GM03348 (cell line): ENCODE measurements at regions not wholly inside any gene's neighbourhood (a gene's known extent, or its start where the extent isn't known, plus 50 kb on each side); places are given as distances from the start of the nearest gene placed in this dataset.
"Not testable (repeated sequence)": the region's sequence is repeated elsewhere in the genome, so short reads cannot be mapped to it uniquely, and the experiment has no call there.

Experiments used
- DNase-seq: peaks from one replicate; pipeline ENCODE4 v3.0.0; 2012; ENCODE audit warnings: low spot score

DNA sequence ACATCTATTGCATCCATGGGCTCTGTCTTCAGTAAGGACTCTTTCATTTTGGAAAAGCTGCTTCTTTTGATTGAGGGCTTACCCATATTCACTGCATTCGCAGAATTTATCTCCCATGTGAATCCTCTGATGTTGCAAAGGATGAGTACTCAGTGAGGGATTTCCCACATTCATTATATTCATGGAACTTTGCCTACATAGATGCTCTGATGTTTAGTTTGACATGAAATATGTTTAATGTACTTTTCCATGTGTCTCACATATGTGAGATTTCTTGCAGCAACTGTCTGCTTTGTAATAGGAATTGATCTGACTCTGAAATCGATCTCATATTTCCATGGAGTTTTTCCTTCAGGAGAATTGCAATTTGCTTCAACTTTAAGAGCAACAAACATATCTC, 1699.6 kb upstream of the FLRT2 start:
- DNase-seq: no peak

DNA sequence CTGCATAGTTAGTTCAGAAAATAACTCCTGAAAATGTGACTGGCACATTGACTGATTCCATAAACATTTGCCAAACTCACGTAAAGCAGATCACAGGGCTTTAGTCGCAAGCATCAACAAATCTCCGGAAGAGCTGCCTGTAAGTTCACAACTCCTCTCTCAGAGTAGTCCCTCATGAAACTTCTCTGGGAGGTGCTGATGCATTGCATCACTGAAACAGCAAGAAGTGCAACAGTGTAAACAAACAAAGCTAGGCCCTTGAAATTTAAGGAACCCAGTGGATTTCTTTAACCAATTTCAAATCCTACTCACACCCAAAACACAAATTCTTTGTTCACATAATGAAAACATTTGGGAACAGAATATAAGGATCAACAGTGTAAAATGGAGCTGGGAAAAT, 1691.7 kb upstream of the FLRT2 start:
- no peak for DNase-seq

DNA sequence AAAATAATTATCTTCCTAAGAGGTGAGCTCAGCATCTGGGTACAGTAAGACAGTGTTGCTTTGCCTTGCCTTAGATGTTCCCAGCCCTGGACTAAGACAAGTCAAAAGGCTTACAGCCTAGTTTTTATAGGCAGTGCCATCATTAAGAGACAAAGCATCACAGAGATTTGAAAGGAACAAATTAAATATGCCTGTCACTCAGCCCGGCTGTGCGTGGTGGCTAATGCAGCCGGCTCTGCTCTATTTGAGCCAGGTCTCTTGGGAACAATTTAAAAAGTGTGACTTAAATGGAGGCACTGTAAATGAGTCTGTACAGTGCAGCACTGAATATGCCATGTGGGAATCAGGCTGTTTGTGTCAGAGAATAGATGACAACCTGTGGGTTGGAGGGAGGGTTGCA, 1687.4 kb upstream of the FLRT2 start:
- no peak for DNase-seq

DNA sequence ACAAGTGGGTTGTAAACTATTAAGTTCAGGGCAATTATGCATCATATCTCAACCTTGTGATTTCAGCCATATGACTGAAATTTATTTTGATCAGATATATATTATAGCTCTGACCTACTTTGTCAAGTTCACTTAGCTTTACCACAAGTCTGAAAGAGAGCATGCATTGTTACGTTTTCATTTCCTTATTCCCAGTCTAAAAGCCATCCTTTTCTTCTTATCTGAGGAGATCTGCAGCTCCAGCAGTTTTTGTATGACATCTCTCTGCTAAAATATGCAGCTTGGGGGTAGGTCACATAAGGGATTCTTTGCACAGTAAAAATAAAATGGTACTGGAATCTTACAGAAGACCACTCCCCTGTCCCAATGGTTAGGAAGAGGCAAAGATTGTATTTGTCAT, 1682.8 kb upstream of the FLRT2 start:
- DNase-seq: no peak

DNA sequence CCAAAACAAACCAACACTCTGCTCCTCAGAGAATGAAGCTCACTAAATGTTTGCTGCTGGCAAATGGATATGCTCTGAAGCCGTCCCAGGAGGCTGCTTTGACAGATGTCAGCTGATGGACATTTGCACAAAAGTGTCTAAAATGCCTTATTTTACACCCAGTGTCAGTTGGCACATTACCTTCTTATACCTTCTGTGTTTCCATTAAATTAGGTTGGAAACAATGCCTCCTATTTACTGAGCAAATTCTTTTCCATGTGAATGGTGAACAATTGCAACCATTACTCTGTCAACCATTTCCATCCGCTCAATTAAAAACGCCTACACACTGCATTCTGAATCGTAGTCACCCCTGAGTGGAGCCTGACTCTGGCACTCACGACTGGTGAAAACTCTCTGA, 1679.9 kb upstream of the FLRT2 start:
- DNase-seq: no peak

DNA sequence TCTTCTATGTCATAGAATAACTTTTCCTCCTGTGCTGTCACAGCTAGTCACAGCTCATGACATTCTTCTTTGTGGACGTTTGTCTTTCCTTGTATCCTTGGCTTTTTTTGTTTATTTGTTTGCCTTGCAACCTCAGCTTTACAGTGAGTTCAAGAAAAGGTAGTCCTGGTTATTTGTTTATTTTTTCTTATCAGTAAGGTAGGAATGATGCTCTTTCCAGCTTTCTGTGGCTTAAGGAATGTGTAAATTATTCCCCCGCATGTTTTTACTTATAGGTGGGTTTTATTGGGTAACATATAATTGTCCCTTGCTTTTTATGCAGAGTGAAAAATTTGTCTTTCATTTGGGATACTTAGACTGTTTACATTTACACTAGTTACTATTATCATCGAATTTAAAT, 1673.6 kb upstream of the FLRT2 start:
- DNase-seq: no peak

DNA sequence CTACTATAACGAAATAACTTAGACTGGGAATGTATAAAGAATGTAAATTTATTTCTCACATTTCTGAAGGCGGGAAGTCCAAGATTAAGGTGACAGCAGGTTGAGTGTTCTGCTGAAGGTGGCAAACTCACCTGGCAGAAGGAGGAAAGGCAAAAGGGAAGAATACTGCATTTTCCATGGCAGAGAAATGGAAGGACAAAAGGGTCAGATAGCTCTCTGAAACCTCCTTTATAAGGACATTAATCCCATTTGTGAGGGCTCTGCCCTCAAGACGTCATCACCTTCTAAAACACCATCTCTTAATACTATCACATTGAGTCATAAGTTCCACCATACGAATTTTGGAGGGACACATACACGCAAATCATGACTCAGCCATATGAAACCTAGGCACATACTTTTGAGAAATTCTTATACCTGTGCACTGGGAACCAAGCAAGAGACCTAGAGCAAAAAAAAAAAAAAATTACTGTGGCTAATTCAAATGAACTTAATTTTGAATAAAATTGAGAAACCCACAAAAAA, 1669.3 kb upstream of the FLRT2 start:
- no peak for DNase-seq

DNA sequence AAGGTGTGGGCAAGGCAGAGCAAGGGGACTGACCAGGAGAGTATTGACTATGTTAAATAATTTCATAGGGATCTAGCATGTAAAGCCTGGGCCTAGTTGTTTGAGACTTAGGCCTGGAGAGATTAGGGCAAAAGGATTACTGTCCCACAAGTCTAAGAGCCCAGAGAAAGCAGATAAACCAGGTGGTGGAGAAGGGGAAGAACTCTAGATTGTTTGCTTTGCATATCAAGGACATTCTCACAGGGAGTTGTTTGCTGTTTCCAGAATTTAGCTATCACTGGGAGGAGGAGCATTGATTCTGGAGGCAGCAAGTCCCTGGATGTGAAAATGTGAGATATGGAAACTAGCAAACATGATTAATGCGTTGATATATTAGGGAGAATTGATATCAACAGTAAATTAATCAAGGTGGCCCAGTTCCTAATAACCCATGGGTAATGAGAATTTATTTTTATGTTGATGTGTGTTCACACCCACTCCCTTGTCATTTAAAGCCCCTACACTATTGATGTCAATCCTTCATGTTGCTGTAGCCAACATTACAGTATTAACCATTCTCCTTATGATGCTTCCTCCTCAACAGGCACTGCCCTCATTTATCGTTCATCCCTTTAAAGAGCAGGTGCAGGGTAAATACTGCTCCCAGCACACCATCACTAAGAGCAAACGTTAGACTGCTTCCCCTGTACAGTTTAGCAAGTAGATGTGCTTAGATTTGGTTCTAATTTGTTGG, 1666.7 kb upstream of the FLRT2 start:
- no peak for DNase-seq

DNA sequence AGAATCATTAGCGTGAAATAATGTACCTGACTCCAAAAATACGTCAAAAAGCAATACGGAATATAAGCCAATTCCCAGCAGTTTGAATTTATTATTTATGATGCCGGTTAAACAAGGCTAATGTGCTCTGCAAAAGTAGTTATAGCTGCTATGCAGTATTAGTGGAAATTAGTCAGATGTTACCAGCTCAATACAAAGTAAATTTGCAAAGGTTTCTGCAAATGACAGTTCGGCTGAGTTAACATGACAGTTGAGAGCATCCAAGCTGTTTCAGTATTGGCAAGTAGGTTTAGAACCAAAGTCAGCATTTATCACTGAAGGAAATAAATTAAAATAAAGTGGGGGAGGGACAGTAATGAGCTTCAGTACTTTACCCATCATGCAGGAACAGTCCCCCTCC, 1665.8 kb upstream of the FLRT2 start:
- DNase-seq: no peak

DNA sequence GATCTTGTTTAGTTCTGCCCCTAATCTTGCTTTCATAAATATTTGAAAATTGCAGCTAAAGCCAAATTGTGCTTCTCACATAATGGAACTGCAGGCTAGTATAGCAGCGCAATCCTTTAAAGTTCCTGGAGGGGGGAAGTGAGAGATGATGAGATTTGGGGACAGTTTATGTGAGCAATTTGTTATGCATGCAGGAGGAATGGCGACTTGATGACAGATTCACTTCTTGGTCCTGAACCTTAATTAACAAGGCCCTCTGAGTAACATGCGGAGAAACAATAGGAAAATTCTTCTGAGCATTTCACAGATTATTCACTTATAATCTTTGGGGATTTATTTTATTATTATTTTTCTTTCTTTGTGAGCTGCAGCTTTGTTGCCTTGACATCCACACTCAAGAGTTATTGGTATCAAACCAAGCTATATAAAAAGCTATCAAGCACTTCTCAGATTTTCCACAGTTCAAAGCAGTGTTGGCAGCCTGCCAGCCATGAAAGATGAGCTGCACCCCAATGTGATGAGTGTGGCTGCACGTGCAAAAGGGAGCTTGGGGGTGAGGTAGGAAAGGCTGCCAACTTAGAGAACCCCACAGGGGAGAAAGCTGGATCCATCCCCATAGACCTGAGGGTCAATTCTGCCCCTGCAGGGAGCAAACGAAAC, 1662.2 kb upstream of the FLRT2 start:
- DNase-seq: no peak

DNA sequence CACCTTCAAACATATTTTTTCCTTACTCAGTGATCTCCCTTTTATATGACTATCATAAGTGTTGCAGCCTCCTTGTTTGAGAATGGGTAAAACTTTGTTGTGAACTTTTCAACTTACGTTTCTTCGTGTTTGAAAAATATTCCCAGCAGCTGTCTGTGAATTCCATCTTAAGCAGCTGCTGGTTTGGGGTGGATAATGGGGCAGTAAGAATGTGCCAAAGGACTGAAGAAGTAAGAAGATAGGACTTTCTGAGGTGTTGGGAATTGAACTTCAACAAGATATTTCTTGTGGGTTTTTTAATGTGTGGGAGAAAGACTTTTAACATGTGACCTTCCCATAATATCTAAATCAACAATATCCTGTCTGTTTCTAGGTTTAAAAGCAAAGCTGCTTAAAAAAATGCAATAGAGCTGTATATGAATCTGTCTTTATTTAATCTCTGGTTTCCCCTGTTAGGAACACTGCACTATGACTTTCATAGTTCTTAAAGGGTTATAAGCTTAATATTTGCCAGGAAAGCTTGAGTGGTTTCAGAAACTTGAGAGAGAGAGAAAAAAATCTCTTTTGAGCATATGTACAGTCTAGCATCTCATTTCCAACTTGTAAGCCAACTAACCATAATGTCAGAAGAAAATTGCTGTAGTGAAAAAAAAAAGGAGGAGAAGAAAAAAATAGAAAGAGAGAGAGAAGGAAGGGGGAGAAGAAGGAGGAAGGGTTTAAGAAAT, 1659.2 kb upstream of the FLRT2 start:
- no peak for DNase-seq

DNA sequence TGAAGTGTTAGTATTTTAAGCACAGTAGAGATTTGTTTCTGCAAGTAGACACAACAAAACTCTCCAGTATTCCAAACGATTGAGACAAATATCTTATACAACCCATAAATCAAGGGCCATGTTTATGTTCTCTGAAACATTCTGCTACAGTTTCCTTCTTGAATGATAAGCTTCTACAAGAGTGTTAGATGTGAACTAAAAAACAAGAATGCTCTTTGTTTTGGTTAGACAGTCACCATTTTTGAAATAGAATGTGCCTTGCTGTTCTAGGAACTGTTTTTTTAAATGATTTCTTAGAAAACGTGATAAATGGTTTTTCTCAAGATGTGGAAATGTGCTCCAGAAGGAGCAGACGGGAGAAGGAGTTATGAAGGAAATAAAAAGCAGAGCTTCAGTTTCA, 1656.3 kb upstream of the FLRT2 start:
- DNase-seq: no peak

DNA sequence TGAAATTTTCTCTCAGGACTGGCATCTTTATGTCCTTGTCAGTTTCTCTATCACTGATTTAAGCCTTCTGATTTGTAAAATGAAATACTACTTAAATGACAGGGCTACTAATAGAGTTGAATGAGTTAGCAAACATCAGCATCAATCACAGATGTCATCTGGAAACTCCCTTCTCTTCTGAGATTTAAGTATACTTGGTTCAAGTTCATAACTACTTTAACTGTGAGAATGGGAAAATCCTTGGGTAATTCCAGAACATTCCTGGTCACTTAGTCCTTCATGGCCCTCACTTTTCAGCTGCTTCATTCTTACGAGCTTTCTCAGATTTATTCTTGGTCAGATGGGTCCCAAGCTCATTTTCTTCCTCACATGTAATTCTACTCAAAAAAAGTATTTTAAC, 1655.3 kb upstream of the FLRT2 start:
- no peak for DNase-seq

DNA sequence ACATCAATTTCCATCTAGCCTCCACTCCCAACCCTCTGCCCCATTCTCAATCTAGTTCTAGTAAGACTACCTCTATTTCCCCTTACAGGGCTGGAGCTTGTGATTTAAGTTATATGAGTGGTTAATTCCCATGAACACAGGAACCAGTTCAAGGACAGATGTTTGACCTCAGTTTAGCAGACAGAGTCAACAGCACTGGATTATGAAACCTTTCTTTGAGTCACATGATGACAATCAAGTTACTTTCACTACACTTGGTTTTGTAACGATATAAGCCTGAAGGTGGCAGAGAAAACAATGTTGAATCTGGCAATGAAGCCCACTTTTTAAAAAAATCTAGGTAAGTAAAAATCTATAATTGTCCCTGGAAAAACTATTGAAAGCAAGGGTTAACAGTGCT, 1646.2 kb upstream of the FLRT2 start:
- DNase-seq: no peak

DNA sequence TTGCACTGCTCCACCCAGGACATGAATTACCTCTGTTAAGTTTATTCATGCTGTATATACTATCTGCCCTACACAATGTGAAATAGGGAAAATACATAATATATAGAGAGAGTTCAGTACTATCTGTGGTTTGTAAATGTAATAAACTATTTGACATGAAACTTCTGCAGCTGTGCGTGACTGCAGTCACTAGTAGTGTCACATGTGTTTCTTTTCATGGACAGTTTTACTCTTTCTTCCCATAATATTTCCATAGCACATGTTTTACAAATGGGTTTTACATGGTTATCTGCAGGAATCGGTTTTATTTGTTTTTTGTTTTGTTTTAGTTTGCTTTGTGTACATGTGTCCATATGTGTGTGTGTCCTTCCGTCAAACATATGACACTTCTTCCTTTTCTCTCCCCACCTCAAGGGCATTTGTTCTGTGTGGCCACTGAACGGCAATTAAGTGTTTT, 1644.1 kb upstream of the FLRT2 start:
- DNase-seq: no peak

DNA sequence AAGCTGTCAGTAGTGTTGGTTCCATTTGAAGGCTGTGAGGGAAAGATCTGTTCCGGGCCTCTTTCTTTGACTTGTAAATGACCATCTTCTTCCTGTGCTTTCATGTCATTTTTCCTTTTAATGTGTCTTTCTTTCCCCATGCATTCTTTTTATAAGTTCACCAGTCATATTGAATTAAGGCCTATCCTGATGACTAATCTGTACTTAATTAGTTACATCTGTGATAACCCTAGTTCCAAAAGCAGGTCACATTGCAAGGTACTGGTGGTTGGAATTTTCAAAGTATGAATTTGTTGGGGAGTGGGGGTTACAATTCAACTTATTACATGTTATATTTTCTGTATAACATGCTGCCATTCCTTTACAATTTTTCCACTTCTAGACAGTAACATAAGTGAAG, 1642.1 kb upstream of the FLRT2 start:
- DNase-seq: no peak

DNA sequence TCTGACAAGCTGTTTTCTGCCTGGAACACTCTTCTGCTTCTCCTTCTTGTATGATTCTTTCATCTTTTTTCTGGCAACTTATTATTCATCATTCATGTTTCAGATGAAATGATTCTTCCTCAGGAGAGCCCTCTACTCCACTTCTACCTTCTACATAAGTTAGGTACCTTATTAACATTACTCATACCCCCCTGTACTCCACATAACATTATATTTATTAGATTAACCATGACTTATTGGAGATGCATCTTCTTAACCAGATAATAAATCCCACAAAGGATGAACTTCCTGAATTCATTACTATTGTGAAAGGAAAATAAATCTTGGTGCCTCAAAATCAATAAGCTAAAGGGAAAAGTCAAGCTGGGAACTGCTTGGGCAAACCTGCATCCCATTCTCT, 1636.5 kb upstream of the FLRT2 start:
- no peak for DNase-seq

DNA sequence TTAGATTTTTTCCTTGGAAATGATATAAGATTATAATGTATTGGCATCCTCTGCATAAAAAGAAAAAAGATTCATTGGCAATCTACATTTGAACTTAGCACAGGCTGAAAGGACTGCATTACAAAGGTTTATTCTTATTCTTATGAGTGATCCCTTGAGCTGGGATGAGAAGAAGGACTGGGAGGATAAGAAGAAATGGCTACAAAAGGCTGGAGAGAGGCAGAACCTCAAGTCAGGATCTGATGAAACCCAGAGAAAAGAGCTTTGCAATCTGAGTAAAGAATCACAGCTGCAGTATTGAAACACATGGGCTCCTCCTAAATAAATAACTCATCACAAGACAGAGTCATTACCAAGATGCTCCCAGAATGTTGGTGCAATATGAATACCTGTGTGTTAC, 1635.4 kb upstream of the FLRT2 start:
- no peak for DNase-seq

DNA sequence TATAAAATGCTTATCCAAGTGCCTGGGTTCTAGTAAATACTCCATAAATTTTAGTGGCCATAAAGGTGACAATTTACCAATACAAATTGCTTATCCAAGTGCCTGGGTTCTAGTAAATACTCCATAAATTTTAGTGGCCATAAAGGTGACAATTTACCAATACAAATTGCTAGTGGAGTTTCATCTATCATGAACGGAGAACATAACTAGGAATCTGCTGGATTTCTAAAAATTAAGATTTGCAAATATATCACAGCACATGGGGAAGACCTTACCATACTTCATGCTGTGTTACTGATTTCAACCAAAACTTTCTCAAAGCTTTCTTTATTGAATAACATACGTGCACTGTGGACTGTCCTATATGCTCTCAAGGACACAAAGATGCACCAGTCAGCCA, 1631.4 kb upstream of the FLRT2 start:
- not testable (repeated sequence) for DNase-seq

DNA sequence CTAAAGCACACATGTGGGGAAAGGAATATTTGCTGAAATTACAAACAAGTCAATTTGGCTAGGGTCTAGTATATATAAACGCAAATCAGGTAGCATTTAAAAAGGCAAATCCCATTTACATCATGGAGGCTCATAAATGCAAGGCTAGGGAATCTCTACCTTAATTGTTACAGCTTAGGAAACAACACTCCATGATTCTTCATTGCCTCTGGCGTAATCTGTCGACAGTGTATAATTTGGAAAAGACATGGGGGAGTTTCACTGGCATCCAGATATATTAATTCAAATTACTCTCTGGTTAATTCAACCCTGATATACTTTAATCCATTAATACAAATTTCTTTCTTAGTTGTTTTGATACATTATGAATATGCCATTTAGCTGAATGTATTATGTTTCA, 1630.2 kb upstream of the FLRT2 start:
- DNase-seq: no peak

DNA sequence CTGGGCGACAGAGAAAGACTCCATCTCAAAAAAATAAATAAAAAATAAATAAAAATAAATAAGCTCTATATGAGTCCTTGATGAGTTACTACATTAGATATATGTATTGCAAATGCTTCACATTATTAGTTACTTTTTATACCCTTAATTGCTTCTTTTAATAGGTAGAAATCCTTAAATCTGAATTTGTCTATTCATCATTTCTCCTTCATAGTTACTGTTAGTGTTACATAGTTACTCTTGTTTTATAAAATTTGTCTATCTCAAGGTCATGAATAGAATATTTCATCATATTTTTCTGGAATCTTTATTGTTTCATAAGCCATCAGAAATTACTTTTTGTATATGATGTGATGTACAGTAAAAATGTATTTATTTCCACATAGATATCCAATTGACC, 1624.8 kb upstream of the FLRT2 start:
- DNase-seq: no peak

DNA sequence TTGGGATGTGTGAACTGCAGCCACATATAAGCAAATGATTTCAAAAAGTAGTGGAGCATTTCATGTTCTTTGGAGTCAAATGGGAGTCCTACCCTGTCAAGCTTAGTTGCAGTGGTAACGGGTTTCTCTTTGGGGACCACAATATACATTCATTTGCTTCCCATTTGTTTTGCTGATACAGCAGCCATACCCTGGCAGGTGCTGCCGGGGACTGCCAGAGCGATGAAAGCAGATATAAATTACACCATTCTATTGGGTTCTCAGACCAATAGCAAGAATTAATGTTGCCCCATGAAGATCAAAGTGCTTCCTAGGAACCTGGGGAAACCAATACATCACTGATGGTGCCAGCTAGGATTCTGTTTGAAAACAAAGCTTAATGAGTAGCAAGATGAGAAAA, 1621.5 kb upstream of the FLRT2 start:
- no peak for DNase-seq

DNA sequence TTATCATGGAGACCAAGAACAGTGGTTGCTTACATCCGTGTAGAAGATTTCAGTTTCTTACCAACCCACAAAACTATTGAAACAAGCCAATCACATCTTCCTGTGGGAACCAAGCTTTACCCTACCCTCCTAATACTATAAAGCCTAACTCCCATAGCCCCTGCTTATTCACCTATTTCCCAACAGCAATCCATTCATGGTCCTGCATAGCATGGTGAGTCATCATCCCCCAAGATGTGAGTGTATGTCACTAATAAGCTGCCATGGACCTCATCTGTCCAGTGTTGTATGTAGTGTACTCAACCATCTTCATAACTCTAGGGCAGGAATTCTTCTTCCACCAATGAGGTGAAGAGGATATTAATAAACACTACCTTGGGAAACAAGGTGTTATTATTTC, 1620.4 kb upstream of the FLRT2 start:
- DNase-seq: no peak
